ENCODE measurements at regions not wholly inside any gene's neighbourhood (a gene's known extent, or its start where the extent isn't known, plus 50 kb on each side); places are given as distances from the start of the nearest gene placed in this dataset.

DNA sequence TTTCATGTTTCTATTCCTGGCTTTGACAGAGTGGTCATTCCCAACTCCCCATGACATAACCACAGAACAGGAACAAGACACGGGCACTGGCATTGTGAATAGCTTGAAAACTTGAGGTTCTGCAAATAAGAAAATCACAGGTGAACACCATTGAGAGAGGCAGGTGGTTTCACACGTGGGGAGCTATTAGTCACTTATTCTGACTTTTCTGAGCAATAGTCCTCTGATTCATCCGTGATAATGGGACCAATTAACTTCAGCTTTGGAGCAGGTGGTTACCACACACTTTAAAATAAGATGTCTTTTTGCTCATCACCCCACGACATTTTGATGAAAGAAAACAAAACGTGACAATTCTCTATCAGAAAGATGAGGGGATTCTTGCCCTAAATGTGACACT, 224.7 kb downstream of the KLF13 start:
- DNase-seq (ENCODE audit: extremely low read depth, insufficient read length), result no peak
- Histone ChIP-seq H3K27me3 (replicated peaks; ENCODE audit: control insufficient read depth, insufficient read depth, low read length) (no peaks in the 10 kb centered on the region), H3K4me3 (replicated peaks; ENCODE audit: low read depth, low read length) (no peak overlapping the region), H3K36me3 (ENCODE audit: control insufficient read depth, insufficient read depth, low read length) (no peaks in the 10 kb centered on the region)
- TF ChIP-seq, protein P1, sequence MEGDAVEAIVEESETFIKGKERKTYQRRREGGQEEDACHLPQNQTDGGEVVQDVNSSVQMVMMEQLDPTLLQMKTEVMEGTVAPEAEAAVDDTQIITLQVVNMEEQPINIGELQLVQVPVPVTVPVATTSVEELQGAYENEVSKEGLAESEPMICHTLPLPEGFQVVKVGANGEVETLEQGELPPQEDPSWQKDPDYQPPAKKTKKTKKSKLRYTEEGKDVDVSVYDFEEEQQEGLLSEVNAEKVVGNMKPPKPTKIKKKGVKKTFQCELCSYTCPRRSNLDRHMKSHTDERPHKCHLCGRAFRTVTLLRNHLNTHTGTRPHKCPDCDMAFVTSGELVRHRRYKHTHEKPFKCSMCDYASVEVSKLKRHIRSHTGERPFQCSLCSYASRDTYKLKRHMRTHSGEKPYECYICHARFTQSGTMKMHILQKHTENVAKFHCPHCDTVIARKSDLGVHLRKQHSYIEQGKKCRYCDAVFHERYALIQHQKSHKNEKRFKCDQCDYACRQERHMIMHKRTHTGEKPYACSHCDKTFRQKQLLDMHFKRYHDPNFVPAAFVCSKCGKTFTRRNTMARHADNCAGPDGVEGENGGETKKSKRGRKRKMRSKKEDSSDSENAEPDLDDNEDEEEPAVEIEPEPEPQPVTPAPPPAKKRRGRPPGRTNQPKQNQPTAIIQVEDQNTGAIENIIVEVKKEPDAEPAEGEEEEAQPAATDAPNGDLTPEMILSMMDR (IDR thresholded peaks at IDR 0.05; ENCODE audit: insufficient read depth, low read length, poor library complexity, severe bottlenecking), result no peak

GRCh38 chr15:31552482-31553099, 226.0 kb downstream of the KLF13 start:
- TF ChIP-seq, protein P1 (IDR thresholded peaks at IDR 0.05; ENCODE audit: insufficient read depth, low read length, poor library complexity, severe bottlenecking), result no peak
- Histone ChIP-seq H3K36me3 (ENCODE audit: control insufficient read depth, insufficient read depth, low read length) (no peaks in the 10 kb centered on the region), H3K27me3 (replicated peaks; ENCODE audit: control insufficient read depth, insufficient read depth, low read length) (no peaks in the 10 kb centered on the region), H3K4me3 (replicated peaks; ENCODE audit: low read depth, low read length) (no peak overlapping the region)
- no peak for DNase-seq (ENCODE audit: extremely low read depth, insufficient read length)

DNA sequence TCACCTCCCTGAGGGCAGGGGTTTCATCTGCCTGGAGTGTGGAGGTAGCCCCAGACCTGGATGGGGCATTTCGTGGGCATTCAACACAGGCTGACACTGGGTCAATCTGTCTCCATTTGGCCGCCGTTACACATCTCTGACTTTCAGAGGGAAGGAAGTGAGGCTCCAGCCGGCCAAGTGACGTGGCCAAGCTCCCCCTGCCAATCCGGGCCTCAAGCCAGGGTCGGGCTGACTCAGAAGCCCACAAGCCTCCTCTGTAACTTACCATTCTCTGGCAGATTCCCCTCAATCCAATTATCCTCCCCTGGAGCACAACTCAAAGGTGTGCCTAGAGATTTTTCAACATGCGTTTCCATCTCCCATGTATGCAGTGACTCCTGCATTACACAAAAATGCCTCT, 227.6 kb downstream of the KLF13 start:
- H3K36me3 ChIP-seq (ENCODE audit: control insufficient read depth, insufficient read depth, low read length), result no peaks in the 10 kb centered on the region
- H3K27me3 ChIP-seq (replicated peaks; ENCODE audit: control insufficient read depth, insufficient read depth, low read length), result no peaks in the 10 kb centered on the region
- no peak for DNase-seq (ENCODE audit: extremely low read depth, insufficient read length)
- no peak overlapping the region for H3K4me3 ChIP-seq (replicated peaks; ENCODE audit: low read depth, low read length)
- TF ChIP-seq, protein P1 (IDR thresholded peaks at IDR 0.05; ENCODE audit: insufficient read depth, low read length, poor library complexity, severe bottlenecking), result no peak

GRCh38 chr15:31555022-31555421, 228.4 kb downstream of the KLF13 start:
- Histone ChIP-seq H3K27me3 (replicated peaks; ENCODE audit: control insufficient read depth, insufficient read depth, low read length) (no peaks in the 10 kb centered on the region), H3K4me3 (replicated peaks; ENCODE audit: low read depth, low read length) (no peak overlapping the region), H3K36me3 (ENCODE audit: control insufficient read depth, insufficient read depth, low read length) (no peaks in the 10 kb centered on the region)
- TF ChIP-seq, protein P1 (IDR thresholded peaks at IDR 0.05; ENCODE audit: insufficient read depth, low read length, poor library complexity, severe bottlenecking), result no peak
- DNase-seq (ENCODE audit: extremely low read depth, insufficient read length), result no peak

- Histone ChIP-seq H3K4me3 (replicated peaks; ENCODE audit: low read depth, low read length) (no peak overlapping the region), H3K36me3 (ENCODE audit: control insufficient read depth, insufficient read depth, low read length) (no peaks in the 10 kb centered on the region), H3K27me3 (replicated peaks; ENCODE audit: control insufficient read depth, insufficient read depth, low read length) (no peaks in the 10 kb centered on the region)
- TF ChIP-seq, protein P1 (IDR thresholded peaks at IDR 0.05; ENCODE audit: insufficient read depth, low read length, poor library complexity, severe bottlenecking), result no peak
- DNase-seq (ENCODE audit: extremely low read depth, insufficient read length), result no peak
Observed at GRCh38 chr15:31556494-31557150, 230.0 kb downstream of the KLF13 start.
